Neural progenitor cell (in vitro differentiated cells): ENCODE measurements at regions not wholly inside any gene's neighbourhood (a gene's known extent, or its start where the extent isn't known, plus 50 kb on each side); places are given as distances from the start of the nearest gene placed in this dataset.

Experiments used
- DNase-seq: peaks from one replicate; pipeline ENCODE4 v3.0.0-alpha.2; 2016; ENCODE audit warnings: low spot score
- H2AFZ ChIP-seq: fragments of 200-600 bp; sonication (generic); replicated peaks from 2 replicates; pipeline ENCODE4 v1.6.1; 2016; ENCODE audit warnings: antibody characterized with exemption
- H3F3A ChIP-seq: fragments of 200-600 bp; sonication (generic); 2 replicates; pipeline ENCODE4 v1.6.1; 2016; ENCODE audit warnings: antibody characterized with exemption, low read depth
- H3K27ac ChIP-seq: fragments of 200-600 bp; sonication (generic); 2 replicates; pipeline ENCODE4 v1.5.1; 2016; ENCODE audit warnings: mild to moderate bottlenecking
- H3K27me3 ChIP-seq: fragments of 200-600 bp; sonication (generic); 2 replicates; pipeline ENCODE4 v1.6.1; 2016; ENCODE audit warnings: mild to moderate bottlenecking, moderate library complexity
- H3K36me3 ChIP-seq: fragments of 200-600 bp; sonication (generic); 2 replicates; pipeline ENCODE4 v1.5.1; 2016
- H3K4me1 ChIP-seq: fragments of 200-600 bp; sonication (generic); 2 replicates; pipeline ENCODE4 v1.6.1; 2016; ENCODE audit warnings: mixed run types
- H3K4me2 ChIP-seq: fragments of 200-600 bp; sonication (generic); 2 replicates; pipeline ENCODE4 v1.6.1; 2016
- H3K4me3 ChIP-seq: fragments of 200-600 bp; sonication (generic); 2 replicates; pipeline ENCODE4 v1.5.1; 2016
- H3K79me2 ChIP-seq: fragments of 200-600 bp; sonication (generic); 2 replicates; pipeline ENCODE4 v1.6.1; 2016; ENCODE audit warnings: low read depth
- H3K9ac ChIP-seq: fragments of 200-600 bp; sonication (generic); 2 replicates; pipeline ENCODE4 v1.6.1; 2016
- H3K9me3 ChIP-seq: fragments of 200-600 bp; sonication (generic); 2 replicates; pipeline ENCODE4 v1.5.1; 2016; ENCODE audit warnings: low read depth
- H4K20me1 ChIP-seq: fragments of 200-600 bp; sonication (generic); 2 replicates; pipeline ENCODE4 v1.6.1; 2016; ENCODE audit warnings: low read depth
- H3K27ac Mint-ChIP-seq: 3 replicates; pipeline ENCODE4 v1.8.0; 2021; ENCODE audit warnings: mixed read lengths
- H3K27me3 Mint-ChIP-seq: 2 replicates; pipeline ENCODE4 v1.8.0; 2022; ENCODE audit warnings: low read depth, mild to moderate bottlenecking, inconsistent platforms, moderate library complexity, mixed read lengths; ENCODE audit not compliant: insufficient read depth
- H3K36me3 Mint-ChIP-seq: 3 replicates; pipeline ENCODE4 v1.8.0; 2021; ENCODE audit warnings: mixed read lengths
- H3K4me1 Mint-ChIP-seq: 3 replicates; pipeline ENCODE4 v1.8.0; 2021; ENCODE audit warnings: mixed read lengths
- H3K4me3 Mint-ChIP-seq: 3 replicates; pipeline ENCODE4 v1.8.0; 2021; ENCODE audit warnings: mild to moderate bottlenecking, moderate library complexity, mixed read lengths
- H3K9me3 Mint-ChIP-seq: 3 replicates; pipeline ENCODE4 v1.8.0; 2020; ENCODE audit warnings: mixed read lengths
- EZH2 ChIP-seq: fragments of 200-600 bp; sonication (generic); IDR thresholded peaks from 2 replicates; pipeline ENCODE4 v1.6.1; 2017; ENCODE audit warnings: antibody characterized with exemption, mild to moderate bottlenecking, moderate library complexity
- EZH2phosphoT487 ChIP-seq: fragments of 200-600 bp; sonication (generic); IDR thresholded peaks from 2 replicates; pipeline ENCODE4 v1.6.1; 2017; ENCODE audit warnings: antibody characterized with exemption
- TF ChIP-seq, protein P1 (sequence below): fragments of 200-600 bp; sonication (generic); IDR thresholded peaks from 2 replicates; pipeline ENCODE4 v1.5.1; 2017; ENCODE audit warnings: antibody characterized with exemption, mild to moderate bottlenecking

DNA sequence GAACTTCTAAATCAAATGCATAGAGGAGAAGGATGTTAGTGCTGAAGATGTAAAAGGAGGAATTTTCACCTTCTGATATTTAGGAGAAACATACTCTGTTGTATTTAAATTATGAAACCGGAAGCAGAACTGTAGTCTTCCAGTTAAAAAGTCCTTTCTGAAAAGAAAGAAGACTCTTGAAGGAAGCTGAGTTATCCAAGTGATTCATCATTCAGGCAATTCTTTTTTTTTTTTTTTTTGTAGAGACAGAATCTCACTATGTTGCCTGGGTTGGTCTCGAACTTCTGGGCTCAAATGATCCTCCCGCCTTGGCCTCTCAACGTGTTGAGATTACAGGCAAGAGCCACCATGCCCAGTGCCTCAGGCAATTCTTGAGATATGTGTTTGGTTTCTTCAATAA, 424.8 kb upstream of the TPM1 start:
- no peak overlapping the region for H3K27ac ChIP-seq
- H3K9me3 ChIP-seq: no peaks in the 10 kb centered on the region
- no peak overlapping the region for H2AFZ ChIP-seq
- no peak for DNase-seq
- no peak overlapping the region for H3K4me3 ChIP-seq
- H3K4me1 ChIP-seq: no peaks in the 10 kb centered on the region
- no peaks in the 10 kb centered on the region for H3K27me3 ChIP-seq
- H3K9ac ChIP-seq: no peak overlapping the region
- no peaks in the 10 kb centered on the region for H4K20me1 ChIP-seq
- H3K36me3 Mint-ChIP-seq: no peaks in the 10 kb centered on the region
- H3K79me2 ChIP-seq: no peaks in the 10 kb centered on the region
- H3F3A ChIP-seq: no peaks in the 10 kb centered on the region
- no peak overlapping the region for H3K4me3 Mint-ChIP-seq
- H3K4me1 Mint-ChIP-seq: peaks cover 10% of the 10 kb centered on the region
- no peak overlapping the region for H3K4me2 ChIP-seq
- no peaks in the 10 kb centered on the region for H3K27me3 Mint-ChIP-seq
- no peaks in the 10 kb centered on the region for H3K9me3 Mint-ChIP-seq
- H3K36me3 ChIP-seq: no peaks in the 10 kb centered on the region
- TF ChIP-seq, protein P1, sequence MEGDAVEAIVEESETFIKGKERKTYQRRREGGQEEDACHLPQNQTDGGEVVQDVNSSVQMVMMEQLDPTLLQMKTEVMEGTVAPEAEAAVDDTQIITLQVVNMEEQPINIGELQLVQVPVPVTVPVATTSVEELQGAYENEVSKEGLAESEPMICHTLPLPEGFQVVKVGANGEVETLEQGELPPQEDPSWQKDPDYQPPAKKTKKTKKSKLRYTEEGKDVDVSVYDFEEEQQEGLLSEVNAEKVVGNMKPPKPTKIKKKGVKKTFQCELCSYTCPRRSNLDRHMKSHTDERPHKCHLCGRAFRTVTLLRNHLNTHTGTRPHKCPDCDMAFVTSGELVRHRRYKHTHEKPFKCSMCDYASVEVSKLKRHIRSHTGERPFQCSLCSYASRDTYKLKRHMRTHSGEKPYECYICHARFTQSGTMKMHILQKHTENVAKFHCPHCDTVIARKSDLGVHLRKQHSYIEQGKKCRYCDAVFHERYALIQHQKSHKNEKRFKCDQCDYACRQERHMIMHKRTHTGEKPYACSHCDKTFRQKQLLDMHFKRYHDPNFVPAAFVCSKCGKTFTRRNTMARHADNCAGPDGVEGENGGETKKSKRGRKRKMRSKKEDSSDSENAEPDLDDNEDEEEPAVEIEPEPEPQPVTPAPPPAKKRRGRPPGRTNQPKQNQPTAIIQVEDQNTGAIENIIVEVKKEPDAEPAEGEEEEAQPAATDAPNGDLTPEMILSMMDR: no peak
- TF ChIP-seq EZH2: no peak
- no peak for TF ChIP-seq EZH2phosphoT487
- H3K27ac Mint-ChIP-seq: no peak overlapping the region

DNA sequence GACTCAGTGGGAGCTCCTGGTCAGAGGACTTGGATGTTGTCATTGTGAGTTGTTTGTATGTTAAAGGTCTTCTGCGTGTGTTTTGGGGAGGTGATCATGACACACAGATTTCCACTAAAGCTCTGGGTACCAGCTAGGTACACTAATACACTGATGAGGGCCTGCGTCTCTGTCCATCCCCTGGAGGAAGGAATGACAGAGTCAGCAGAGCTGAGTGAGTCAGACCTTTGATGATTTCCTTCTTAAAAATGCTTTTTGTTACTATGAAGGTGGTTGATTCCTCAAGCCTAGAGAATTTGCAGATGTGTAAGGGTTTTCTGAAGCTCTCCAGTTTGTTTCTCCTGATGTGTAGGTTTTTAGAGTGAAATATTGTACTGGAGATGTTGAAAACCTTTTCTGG, 424.1 kb upstream of the TPM1 start:
- no peak overlapping the region for H3K4me2 ChIP-seq

DNA sequence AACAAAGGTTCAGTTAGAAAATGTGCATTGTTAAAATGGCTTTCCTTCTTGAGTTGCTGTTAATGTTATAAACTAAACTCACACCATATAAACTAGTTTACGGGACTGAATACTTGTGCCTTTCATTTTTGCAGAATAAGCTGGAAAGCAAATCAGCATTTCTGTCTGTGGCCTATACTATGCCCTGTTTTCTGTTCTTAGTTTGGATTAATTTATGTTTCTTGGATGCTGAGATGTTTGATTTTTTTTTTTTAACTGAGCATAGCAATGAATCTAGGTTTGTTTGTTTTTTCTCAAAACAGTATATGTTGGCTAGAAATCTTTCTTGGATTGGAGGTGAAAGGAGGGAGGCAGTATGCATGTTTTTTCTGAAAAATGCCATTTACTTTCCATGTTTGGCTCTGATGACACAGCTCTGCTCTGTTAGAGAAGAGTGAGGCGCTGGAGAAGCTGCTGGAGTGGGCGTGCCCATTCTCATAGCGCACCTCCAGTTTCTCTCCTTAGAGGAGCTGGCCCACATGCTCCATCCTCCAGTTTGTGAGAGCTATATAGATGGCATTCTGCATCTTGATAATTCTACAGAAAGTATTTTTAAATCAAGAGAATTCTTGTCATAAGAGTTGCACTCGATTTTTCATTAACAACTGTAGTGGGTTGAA, 423.6 kb upstream of the TPM1 start:
- H3K4me3 Mint-ChIP-seq: no peak overlapping the region
- Histone ChIP-seq H4K20me1 (no peaks in the 10 kb centered on the region), H3K9me3 (no peaks in the 10 kb centered on the region), H3K27me3 (no peaks in the 10 kb centered on the region), H3K4me1 (peaks cover under 1% of the 10 kb centered on the region), H3K79me2 (no peaks in the 10 kb centered on the region), H3F3A (no peaks in the 10 kb centered on the region), H3K4me2 (no peak overlapping the region), H3K27ac (no peak overlapping the region), H2AFZ (no peak overlapping the region), H3K4me3 (no peak overlapping the region), H3K36me3 (no peaks in the 10 kb centered on the region), H3K9ac (no peak overlapping the region)
- H3K9me3 Mint-ChIP-seq: no peaks in the 10 kb centered on the region
- H3K27ac Mint-ChIP-seq: no peak overlapping the region
- TF ChIP-seq EZH2: no peak
- TF ChIP-seq, protein P1: no peak
- no peak for TF ChIP-seq EZH2phosphoT487
- H3K4me1 Mint-ChIP-seq: peaks cover 10% of the 10 kb centered on the region
- H3K36me3 Mint-ChIP-seq: no peaks in the 10 kb centered on the region
- H3K27me3 Mint-ChIP-seq: no peaks in the 10 kb centered on the region
- no peak for DNase-seq

More for the DNA sequence above, 424.1 kb upstream of the TPM1 start:
- no peak overlapping the region for H3K4me3 Mint-ChIP-seq
- no peaks in the 10 kb centered on the region for H3K9me3 Mint-ChIP-seq
- H3K4me1 Mint-ChIP-seq: peaks cover 10% of the 10 kb centered on the region
- no peak overlapping the region for H2AFZ ChIP-seq
- H3K4me3 ChIP-seq: no peak overlapping the region
- H3K27ac Mint-ChIP-seq: peak overlapping the region; percentile 62
- H3K9me3 ChIP-seq: no peaks in the 10 kb centered on the region
- H3F3A ChIP-seq: no peaks in the 10 kb centered on the region
- no peaks in the 10 kb centered on the region for H3K36me3 ChIP-seq
- H3K36me3 Mint-ChIP-seq: no peaks in the 10 kb centered on the region
- H3K27ac ChIP-seq: no peak overlapping the region
- no peaks in the 10 kb centered on the region for H3K4me1 ChIP-seq
- H3K9ac ChIP-seq: no peak overlapping the region
- DNase-seq: no peak
- no peaks in the 10 kb centered on the region for H3K27me3 ChIP-seq
- no peaks in the 10 kb centered on the region for H3K27me3 Mint-ChIP-seq
- H4K20me1 ChIP-seq: no peaks in the 10 kb centered on the region
- no peak for TF ChIP-seq EZH2
- TF ChIP-seq, protein P1: no peak
- no peak for TF ChIP-seq EZH2phosphoT487
- no peaks in the 10 kb centered on the region for H3K79me2 ChIP-seq
